BE2C (cell line): ENCODE measurements at regions not wholly inside any gene's neighbourhood (a gene's known extent, or its start where the extent isn't known, plus 50 kb on each side); places are given as distances from the start of the nearest gene placed in this dataset.
"Not testable (repeated sequence)": the region's sequence is repeated elsewhere in the genome, so short reads cannot be mapped to it uniquely, and the experiment has no call there.

Experiments
- DNase-seq: peaks from one replicate; pipeline ENCODE4 v3.0.0-alpha.2; 2020
- H3K27me3 ChIP-seq: fragments of 250-450 bp; sonication (Bioruptor Pico); 2 replicates; pipeline ENCODE4 v1.5.1; 2020; ENCODE audit warnings: mild to moderate bottlenecking
- H3K36me3 ChIP-seq: fragments of 250-450 bp; sonication (Bioruptor Pico); 2 replicates; pipeline ENCODE4 v1.5.1; 2020; ENCODE audit warnings: mild to moderate bottlenecking
- H3K4me1 ChIP-seq: fragments of 250-450 bp; sonication (Bioruptor Pico); 2 replicates; pipeline ENCODE4 v1.5.1; 2020
- H3K4me3 ChIP-seq: 2 replicates; pipeline ENCODE4 v1.5.1; 2011; ENCODE audit warnings: low read depth, low read length
- H3K9me3 ChIP-seq: fragments of 250-450 bp; sonication (Bioruptor Pico); 2 replicates; pipeline ENCODE4 v1.5.1; 2020
- TF ChIP-seq, protein P1 (sequence below): IDR thresholded peaks from 2 replicates; pipeline ENCODE4 v1.5.1; 2012; ENCODE audit warnings: mild to moderate bottlenecking, low read depth, low read length

DNA sequence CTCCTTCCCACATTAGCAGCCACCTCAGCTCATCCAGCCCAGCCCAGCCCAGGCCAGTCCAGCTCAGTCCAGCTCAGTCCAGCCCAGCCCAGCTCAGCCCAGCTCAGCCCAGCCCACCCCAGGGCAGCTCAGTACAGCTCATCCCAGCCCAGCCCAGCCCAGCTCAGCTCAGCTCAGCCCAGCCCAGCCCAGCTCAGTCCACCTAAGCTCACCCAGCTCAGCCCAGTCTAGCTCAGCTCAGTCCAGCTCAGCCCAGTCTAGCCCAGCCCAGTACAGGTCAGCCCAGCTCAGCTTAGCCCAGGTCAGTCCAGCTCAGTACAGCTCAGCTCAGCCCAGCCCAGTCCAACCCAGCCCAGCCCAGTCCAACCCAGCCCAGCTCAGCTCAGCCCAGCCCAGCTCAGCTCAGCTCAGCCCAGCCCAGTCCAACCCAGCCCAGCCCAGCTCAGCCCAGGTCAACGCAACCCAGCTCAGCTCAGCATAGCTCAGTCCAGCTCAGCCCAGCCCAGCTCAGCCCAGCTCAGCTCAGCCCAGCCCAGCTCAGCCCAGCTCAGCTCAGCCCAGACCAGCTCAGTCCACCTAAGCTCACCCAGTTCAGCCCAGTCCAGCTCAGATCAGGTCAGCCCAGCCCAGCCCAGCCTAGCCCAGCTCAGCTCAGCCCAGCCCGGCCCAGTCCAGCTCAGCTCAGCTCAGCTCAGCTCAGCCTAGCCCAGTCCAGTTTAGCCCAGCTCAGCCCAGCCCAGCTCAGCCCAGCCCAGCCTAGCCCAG, 63.0 kb downstream of the TMEM121 start:
- no peaks in the 10 kb centered on the region for H3K27me3 ChIP-seq
- DNase-seq: no peak
- H3K4me3 ChIP-seq: no peak overlapping the region
- H3K4me1 ChIP-seq: no peaks in the 10 kb centered on the region
- H3K9me3 ChIP-seq: no peaks in the 10 kb centered on the region
- TF ChIP-seq, protein P1, sequence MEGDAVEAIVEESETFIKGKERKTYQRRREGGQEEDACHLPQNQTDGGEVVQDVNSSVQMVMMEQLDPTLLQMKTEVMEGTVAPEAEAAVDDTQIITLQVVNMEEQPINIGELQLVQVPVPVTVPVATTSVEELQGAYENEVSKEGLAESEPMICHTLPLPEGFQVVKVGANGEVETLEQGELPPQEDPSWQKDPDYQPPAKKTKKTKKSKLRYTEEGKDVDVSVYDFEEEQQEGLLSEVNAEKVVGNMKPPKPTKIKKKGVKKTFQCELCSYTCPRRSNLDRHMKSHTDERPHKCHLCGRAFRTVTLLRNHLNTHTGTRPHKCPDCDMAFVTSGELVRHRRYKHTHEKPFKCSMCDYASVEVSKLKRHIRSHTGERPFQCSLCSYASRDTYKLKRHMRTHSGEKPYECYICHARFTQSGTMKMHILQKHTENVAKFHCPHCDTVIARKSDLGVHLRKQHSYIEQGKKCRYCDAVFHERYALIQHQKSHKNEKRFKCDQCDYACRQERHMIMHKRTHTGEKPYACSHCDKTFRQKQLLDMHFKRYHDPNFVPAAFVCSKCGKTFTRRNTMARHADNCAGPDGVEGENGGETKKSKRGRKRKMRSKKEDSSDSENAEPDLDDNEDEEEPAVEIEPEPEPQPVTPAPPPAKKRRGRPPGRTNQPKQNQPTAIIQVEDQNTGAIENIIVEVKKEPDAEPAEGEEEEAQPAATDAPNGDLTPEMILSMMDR: no peak
- no peaks in the 10 kb centered on the region for H3K36me3 ChIP-seq

DNA sequence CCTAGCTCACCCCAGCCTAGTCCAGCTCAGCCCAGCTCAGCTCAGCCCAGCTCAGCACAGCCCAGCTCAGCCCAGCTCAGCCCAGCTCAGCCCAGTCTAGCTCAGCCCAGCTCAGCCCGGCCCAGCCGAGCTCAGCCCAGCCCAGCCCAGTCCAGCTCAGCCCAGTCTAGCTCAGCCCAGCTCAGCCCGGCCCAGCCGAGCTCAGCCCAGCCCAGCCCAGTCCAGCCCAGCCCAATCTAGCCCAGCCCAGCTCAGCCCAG, 63.5 kb downstream of the TMEM121 start:
- H3K36me3 ChIP-seq, DNase-seq, H3K27me3 ChIP-seq, H3K4me3 ChIP-seq, H3K9me3 ChIP-seq, H3K4me1 ChIP-seq: not testable (repeated sequence)

DNA sequence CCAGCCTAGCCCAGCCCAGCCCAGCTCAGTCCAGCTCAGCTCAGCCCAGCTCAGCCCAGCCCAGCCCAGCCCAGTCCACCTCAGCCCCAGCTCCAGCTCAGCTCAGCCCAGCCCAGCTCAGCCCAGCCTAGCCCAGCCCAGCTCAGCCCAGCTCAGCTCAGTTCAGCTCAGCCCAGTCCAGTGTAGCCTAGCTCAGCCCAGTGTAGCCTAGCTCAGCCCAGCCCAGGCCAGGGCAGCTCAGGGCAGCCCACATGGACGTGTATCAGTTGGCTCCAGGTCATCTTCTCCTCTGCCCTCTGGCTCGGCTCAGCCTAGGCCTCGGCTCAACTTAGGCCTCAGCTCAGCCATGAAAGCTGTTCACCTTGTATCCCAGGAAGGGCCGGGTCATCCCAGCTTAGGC, 64.7 kb downstream of the TMEM121 start:
- Histone ChIP-seq H3K4me3 (no peak overlapping the region), H3K4me1 (no peaks in the 10 kb centered on the region), H3K36me3 (no peaks in the 10 kb centered on the region), H3K27me3 (no peaks in the 10 kb centered on the region), H3K9me3 (no peaks in the 10 kb centered on the region)
- TF ChIP-seq, protein P1: no peak
- DNase-seq: peak; percentile 54

DNA sequence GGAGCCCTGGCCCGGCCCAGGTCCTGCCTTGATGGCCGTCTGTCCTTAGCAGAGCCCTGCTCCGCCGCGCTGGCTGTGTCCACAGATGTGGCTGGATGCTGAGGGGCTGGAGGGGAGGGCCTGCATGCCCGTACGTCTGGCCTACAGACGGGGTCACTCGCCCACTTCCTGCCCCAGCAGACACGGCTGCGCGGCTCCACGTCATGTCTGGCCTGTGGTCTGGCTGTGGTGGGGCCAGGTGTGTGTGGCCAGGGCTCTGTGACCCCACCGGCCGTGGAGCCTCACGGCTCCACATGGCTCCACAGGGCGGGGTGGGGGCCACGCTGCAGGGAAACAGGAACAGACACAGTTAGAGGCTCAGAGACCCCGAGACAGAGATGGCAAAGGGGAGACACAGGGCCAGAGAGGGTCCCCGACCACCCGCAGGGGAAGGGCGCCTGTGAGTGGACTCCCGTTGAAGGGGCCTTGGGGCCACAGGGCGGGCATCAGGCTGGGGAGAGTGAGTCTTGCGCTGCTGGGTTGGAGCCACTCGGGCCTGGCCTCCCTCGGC, 65.5 kb downstream of the TMEM121 start:
- not testable (repeated sequence) for H3K27me3 ChIP-seq, DNase-seq, H3K4me1 ChIP-seq, H3K36me3 ChIP-seq, H3K9me3 ChIP-seq, H3K4me3 ChIP-seq

DNA sequence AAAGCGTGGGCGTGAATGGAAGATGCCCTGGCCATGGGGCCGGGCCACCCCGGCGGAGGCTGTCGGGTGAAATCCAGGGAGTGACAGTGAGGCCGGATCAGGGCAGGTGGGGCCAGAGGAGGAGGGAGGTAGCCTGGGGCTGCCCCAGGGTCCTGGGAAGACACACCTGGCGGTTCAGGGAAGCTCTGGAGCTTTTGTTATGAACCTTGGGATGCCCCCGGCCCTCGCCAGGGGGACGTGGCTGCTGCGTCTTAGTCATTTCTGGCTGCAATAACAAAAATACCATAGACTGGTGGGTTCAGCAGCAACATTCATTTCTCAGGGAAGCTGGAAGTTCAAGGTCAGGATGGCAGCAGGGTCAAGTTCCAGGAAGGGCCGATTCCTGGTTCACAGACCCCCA, 66.3 kb downstream of the TMEM121 start:
- H3K36me3 ChIP-seq, H3K4me1 ChIP-seq, H3K9me3 ChIP-seq, H3K27me3 ChIP-seq, H3K4me3 ChIP-seq, DNase-seq: not testable (repeated sequence)

DNA sequence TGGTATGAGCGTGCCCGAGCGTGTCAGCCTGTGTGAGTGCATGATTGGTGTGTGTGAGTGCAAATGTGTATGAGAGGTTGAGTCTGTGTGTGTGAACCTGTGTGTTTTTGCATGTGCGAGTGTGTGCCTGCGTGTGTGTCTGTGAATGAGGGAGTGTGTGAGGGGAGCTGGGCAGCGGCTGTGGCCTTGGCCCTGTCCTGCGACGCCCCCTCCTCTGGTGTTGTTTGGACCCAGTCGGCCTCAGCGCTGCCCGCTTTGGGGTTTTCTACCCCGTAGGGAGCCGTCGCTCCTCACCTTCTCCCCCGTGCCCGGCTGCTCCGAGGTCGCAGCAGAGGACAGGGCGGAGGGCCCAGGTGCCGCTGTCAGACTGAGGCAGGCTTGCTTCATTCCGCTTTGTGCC, 69.0 kb downstream of the TMEM121 start:
- H3K36me3 ChIP-seq, H3K9me3 ChIP-seq, H3K4me1 ChIP-seq: not testable (repeated sequence)

DNA sequence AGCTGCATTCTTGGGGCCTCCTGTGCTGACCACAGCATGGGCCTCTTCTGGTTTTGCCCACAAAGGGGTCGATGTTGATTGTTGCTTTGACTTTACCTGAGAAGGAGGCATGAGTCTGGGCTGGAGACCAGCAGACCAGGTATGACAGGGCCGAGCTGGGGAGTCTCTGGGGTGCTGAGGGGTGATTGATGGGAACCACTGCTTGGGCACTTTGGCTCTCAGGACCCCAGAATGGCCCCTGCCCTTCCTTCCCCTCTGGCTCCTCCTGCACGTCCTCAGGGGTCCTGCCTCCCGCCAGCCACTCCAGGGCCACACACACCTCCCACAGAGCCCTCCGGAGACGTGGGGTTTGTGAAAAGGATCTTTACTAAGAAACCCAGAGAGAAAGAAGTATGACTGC, 70.0 kb downstream of the TMEM121 start:
- H3K27me3 ChIP-seq, H3K36me3 ChIP-seq, H3K4me1 ChIP-seq, DNase-seq, H3K9me3 ChIP-seq, H3K4me3 ChIP-seq: not testable (repeated sequence)

More for the DNA sequence above, 69.0 kb downstream of the TMEM121 start:
- H3K4me3 ChIP-seq, H3K27me3 ChIP-seq, DNase-seq: not testable (repeated sequence)

DNA sequence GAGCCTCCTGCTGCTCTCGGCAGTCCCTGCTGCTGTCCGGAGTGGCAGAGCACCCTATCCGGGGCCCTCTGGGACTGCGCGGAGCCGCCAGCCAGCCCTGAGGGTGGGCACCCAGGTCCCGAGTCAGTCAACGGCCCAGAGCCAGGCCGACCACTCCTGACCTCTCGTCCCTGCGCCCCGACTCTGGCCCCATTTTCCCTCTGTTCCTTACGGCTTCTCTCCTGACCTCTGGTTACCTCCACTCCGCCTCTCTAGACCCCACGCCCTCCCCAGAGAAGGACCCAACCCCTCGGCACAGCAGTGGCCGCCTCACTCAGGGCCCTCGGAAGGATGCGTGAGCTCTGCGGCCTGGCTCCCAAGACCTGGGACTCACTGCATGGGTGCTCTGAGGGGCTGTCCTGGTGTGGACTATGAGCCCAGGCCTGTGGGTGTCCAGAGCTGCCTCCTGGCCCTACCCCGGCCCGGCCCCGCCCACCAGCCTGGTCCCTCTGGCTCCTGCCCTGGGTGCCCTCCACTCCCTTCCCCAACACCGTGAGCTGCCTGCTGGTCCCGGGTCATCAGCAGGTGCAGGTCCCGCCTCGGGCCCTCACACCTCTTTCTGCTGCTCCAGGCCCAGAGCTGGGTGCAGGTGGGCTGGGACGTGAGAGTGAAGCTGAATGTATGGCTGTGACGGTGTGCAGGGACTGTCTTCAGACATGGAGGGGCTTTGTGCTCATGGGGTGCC, 71.8 kb downstream of the TMEM121 start:
- not testable (repeated sequence) for H3K4me1 ChIP-seq, H3K4me3 ChIP-seq, H3K9me3 ChIP-seq, H3K27me3 ChIP-seq, H3K36me3 ChIP-seq, DNase-seq

DNA sequence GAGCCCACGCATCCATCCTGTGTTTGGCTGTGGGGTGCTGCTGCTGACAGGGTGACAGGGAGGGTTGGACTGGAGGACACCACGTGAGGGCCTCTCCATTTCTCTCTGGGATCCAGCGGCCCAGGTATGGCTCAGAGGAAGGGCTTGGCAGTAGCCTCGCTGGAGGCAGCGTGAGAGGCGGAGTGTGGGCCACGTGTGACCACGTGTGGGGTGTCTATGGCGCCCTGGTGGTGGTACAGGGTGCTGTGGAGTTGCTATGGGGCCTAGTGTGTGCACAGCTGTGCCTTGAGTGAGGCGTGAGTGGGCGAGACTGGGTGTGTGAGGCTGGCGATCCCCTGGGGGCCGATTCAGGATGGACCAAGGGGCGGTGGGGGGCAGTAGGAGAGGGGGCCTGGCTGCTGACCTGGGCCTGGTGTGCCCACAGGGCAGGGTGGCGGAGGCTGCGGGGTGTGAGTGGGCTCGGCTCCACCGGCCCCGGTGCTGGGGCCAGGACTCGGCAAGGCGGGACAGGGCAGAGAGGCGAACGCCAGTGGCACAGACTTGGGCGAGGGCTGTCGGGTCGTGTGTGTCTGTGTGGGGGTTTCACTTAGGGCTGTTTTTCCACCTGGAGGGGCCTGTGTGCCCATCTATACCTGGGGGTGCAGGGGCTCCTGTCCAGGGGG, 72.7 kb downstream of the TMEM121 start:
- not testable (repeated sequence) for H3K9me3 ChIP-seq, H3K27me3 ChIP-seq

DNA sequence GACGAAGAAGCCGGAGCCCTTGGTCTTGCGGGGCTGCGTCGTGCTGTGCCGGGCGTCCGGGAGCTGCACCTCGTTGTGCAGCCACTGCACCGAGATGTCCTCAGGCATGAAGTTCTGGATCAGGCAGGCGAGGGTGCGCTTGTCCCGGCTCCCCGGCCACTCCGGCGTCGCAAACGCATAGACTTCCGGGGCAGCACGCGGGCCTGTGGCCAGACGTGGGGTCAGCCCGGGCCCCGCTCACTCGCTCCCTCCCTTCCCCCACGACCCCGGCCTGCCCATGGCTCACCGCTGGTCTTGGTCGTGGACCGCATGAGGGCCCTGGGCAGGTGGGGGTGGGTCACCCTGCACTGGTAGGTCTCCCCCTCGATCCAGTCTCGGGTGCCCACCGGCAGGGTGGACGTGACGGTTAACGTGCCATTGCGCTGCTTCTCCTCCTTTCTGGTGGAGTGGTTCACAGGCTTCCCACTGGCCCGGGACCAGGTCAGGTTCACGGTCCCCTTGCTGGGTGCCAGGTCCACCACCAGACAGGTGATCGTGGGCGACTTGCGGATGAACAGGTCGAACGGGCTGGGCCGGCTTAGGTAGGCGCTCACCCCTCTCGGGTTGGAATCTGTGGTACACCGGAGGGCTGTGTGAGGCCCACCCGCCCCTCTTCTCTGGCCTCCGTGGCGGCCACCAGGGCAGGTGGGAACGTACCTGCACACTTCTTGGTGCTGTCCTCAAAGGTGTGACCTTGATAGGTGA, 74.0 kb downstream of the TMEM121 start:
- not testable (repeated sequence) for H3K4me1 ChIP-seq, H3K36me3 ChIP-seq, H3K9me3 ChIP-seq, DNase-seq, H3K27me3 ChIP-seq, H3K4me3 ChIP-seq

More for the DNA sequence above, 72.7 kb downstream of the TMEM121 start:
- not testable (repeated sequence) for DNase-seq, H3K4me1 ChIP-seq, H3K4me3 ChIP-seq, H3K36me3 ChIP-seq
